Panc1 (cell line): ENCODE measurements at regions not wholly inside any gene's neighbourhood (a gene's known extent, or its start where the extent isn't known, plus 50 kb on each side); places are given as distances from the start of the nearest gene placed in this dataset.
A peak's percentile ranks its signal among the peaks of the same experiment; 100 is the strongest.

Source experiments
- ATAC-seq: fragments of 200-7000 bp; cut with Tn5 transposase; 2 replicates; pipeline ENCODE4 v1.9.1; 2020; ENCODE audit warnings: mild to moderate bottlenecking, moderate library complexity
- BruUV-seq: library from RNA; stranded (reverse); fragments of 400-500 nt; replicated peaks from 2 replicates; lab custom pipeline; 2021; lab: Mats Ljungman, UMichigan
- CTCF ChIA-PET: fragments of 300-600 bp; sonication (Branson Sonifier 250); formaldehyde crosslinking; loops from one replicate; lab custom pipeline; 2022; ENCODE audit warnings: antibody characterized with exemption; lab: Charles Lee
- POLR2A ChIA-PET: fragments of 300-600 bp; sonication (Branson Sonifier 250); formaldehyde crosslinking; loops from one replicate; lab custom pipeline; 2022; ENCODE audit warnings: antibody characterized with exemption; lab: Charles Lee
- DNase-seq: peaks from one replicate; pipeline ENCODE4 v3.0.0-alpha.2; 2010; ENCODE audit warnings: low read depth, low spot score
- H3K27ac ChIP-seq: 2 replicates; pipeline ENCODE4 v1.5.1; 2011; ENCODE audit warnings: mild to moderate bottlenecking, low read length, inconsistent platforms
- H3K27me3 ChIP-seq: fragments of 200-500 bp; sonication (Bioruptor generic); 2 replicates; pipeline ENCODE4 v1.6.0; 2014; ENCODE audit warnings: low read length, inconsistent platforms; ENCODE audit not compliant: control insufficient read depth, insufficient read depth
- H3K36me3 ChIP-seq: fragments of 200-500 bp; sonication (Bioruptor generic); 2 replicates; pipeline ENCODE4 v1.5.1; 2014; ENCODE audit warnings: inconsistent platforms, mild to moderate bottlenecking, low read length, moderate library complexity; ENCODE audit not compliant: control insufficient read depth, insufficient read depth
- H3K4me1 ChIP-seq: 2 replicates; pipeline ENCODE4 v1.5.1; 2011; ENCODE audit warnings: inconsistent platforms, mild to moderate bottlenecking, low read length, moderate library complexity; ENCODE audit not compliant: control insufficient read depth, insufficient read depth
- H3K4me3 ChIP-seq, 2 experiments: 2 replicates each; pipeline ENCODE4 v1.5.1; 2011 to 2012; ENCODE audit warnings: low read depth in 2 of 2, low read length in 2 of 2, mild to moderate bottlenecking in 2 of 2, inconsistent platforms in 1 of 2, moderate library complexity in 1 of 2
- H3K9me3 ChIP-seq: fragments of 200-500 bp; sonication (Bioruptor generic); 2 replicates; pipeline ENCODE4 v1.5.1; 2014; ENCODE audit warnings: low read depth, mild to moderate bottlenecking, inconsistent platforms, low read length, moderate library complexity; ENCODE audit not compliant: control insufficient read depth, insufficient read depth
- POLR2AphosphoS5 ChIP-seq: IDR thresholded peaks from 2 replicates; pipeline ENCODE4 v1.6.1; 2012; ENCODE audit warnings: mild to moderate bottlenecking, low read depth, low read length, moderate library complexity
- SIN3A ChIP-seq: IDR thresholded peaks from 2 replicates; pipeline ENCODE4 v1.6.1; 2012; ENCODE audit warnings: low read depth, mild to moderate bottlenecking, low read length, moderate library complexity, borderline replicate concordance; ENCODE audit not compliant: insufficient read depth
- TCF7L2 ChIP-seq: IDR thresholded peaks from 2 replicates; pipeline ENCODE4 v1.6.1; 2011; ENCODE audit warnings: mild to moderate bottlenecking, low read depth, low read length, inconsistent platforms
- in situ Hi-C: cut with HindIII; loops from 2 replicates; pipeline ENCODE4 v1.10.0; 2016; ENCODE audit warnings: low sequenced_read_pairs, low pct_unique_long_range_greater_than_20kb
- intact Hi-C: fragments of 100-400 bp; cut with micrococcal nuclease; formaldehyde crosslinking; loops from one replicate; pipeline ENCODE4 v1.10.0; 2022; ENCODE audit not compliant: unreplicated experiment
- TF ChIP-seq, protein P1 (sequence below): fragments of 450-650 bp; IDR thresholded peaks from 2 replicates; pipeline ENCODE4 v1.5.1; 2017; ENCODE audit warnings: mild to moderate bottlenecking
- TF ChIP-seq, protein P2 (sequence below), 2 experiments: IDR thresholded peaks; 2 replicates each; pipeline ENCODE4 v1.6.1; 2011 to 2012; ENCODE audit warnings: low read depth in 2 of 2, control low read depth in 1 of 2, low read length in 1 of 2, mild to moderate bottlenecking in 1 of 2, moderate library complexity in 1 of 2; ENCODE audit not compliant: insufficient read depth in 1 of 2

DNA sequence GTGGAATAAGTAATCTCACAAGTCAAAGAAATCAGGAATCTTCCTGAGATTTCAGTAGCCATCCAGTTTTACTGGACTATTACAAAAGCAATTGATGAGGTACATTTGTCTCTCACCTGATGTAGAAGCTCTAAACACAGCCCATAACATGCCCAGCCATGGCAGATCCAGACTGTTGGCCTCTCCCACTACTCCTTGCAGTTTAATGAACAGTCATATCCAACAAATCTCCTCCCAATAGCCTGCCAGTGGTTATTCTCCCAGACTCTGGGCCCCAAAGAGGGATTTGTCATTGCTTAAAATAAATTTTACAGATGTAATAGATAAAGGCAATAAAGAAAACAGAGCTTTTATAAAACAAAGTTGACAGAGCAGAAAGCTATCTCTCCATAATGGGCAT is 80.8 kb downstream of the ZNF608 start:
- CTCF ChIA-PET = interaction anchor here (0.6 kb wide), 1 partner anchor 62 kb away, joined by 4 read pairs; no protein-coding TSS in a partner anchor
- in situ Hi-C loops = no loop called here

DNA sequence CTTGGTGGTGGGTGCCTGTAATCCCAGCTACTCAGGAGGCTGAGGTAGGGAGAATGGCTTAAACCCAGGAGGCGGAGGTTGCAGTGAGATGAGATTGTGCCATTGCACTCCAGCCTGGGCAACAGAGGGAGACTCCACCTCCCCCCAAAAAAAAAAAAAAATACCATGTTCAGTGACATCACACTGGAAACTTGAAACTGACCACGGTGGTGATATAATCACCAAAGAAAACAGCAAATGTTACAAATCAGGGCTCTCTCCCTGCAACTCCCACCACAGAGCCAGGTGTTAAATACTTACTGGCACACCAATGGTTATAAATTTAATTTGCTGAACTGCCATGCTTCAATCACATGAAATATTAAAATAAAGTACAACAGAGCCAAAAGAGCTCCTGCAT is 81.4 kb downstream of the ZNF608 start:
- Histone ChIP-seq H3K4me3 (no peak overlapping the region), H3K27me3 (no peaks in the 10 kb centered on the region), H3K4me1 (peaks cover 100% of the 10 kb centered on the region), H3K9me3 (no peaks in the 10 kb centered on the region), H3K27ac (peak overlapping the region; percentile 100), H3K36me3 (no peaks in the 10 kb centered on the region)
- ChIA-PET CTCF (no interaction called here), POLR2A (no interaction called here)
- no peak for TF ChIP-seq POLR2AphosphoS5
- TF ChIP-seq, protein P1, sequence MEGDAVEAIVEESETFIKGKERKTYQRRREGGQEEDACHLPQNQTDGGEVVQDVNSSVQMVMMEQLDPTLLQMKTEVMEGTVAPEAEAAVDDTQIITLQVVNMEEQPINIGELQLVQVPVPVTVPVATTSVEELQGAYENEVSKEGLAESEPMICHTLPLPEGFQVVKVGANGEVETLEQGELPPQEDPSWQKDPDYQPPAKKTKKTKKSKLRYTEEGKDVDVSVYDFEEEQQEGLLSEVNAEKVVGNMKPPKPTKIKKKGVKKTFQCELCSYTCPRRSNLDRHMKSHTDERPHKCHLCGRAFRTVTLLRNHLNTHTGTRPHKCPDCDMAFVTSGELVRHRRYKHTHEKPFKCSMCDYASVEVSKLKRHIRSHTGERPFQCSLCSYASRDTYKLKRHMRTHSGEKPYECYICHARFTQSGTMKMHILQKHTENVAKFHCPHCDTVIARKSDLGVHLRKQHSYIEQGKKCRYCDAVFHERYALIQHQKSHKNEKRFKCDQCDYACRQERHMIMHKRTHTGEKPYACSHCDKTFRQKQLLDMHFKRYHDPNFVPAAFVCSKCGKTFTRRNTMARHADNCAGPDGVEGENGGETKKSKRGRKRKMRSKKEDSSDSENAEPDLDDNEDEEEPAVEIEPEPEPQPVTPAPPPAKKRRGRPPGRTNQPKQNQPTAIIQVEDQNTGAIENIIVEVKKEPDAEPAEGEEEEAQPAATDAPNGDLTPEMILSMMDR = no peak
- TF ChIP-seq SIN3A = no peak
- TF ChIP-seq TCF7L2 = no peak
- TF ChIP-seq, protein P2, sequence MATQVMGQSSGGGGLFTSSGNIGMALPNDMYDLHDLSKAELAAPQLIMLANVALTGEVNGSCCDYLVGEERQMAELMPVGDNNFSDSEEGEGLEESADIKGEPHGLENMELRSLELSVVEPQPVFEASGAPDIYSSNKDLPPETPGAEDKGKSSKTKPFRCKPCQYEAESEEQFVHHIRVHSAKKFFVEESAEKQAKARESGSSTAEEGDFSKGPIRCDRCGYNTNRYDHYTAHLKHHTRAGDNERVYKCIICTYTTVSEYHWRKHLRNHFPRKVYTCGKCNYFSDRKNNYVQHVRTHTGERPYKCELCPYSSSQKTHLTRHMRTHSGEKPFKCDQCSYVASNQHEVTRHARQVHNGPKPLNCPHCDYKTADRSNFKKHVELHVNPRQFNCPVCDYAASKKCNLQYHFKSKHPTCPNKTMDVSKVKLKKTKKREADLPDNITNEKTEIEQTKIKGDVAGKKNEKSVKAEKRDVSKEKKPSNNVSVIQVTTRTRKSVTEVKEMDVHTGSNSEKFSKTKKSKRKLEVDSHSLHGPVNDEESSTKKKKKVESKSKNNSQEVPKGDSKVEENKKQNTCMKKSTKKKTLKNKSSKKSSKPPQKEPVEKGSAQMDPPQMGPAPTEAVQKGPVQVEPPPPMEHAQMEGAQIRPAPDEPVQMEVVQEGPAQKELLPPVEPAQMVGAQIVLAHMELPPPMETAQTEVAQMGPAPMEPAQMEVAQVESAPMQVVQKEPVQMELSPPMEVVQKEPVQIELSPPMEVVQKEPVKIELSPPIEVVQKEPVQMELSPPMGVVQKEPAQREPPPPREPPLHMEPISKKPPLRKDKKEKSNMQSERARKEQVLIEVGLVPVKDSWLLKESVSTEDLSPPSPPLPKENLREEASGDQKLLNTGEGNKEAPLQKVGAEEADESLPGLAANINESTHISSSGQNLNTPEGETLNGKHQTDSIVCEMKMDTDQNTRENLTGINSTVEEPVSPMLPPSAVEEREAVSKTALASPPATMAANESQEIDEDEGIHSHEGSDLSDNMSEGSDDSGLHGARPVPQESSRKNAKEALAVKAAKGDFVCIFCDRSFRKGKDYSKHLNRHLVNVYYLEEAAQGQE (IDR thresholded peaks at IDR 0.05; ENCODE audit: insufficient read depth in 1 of 2, low read depth in 2 of 2, low read length in 1 of 2) = no peak
- DNase-seq = no peak
- in situ Hi-C loops (no loop called here), intact Hi-C loops (no loop called here)
- no peak for ATAC-seq
- no TSS peak for BruUV-seq

More for the DNA sequence above, 80.8 kb downstream of the ZNF608 start:
- no TSS peak for BruUV-seq
- peak overlapping the region; percentile 100 for H3K27ac ChIP-seq
- peaks cover 100% of the 10 kb centered on the region for H3K4me1 ChIP-seq
- H3K9me3 ChIP-seq = no peaks in the 10 kb centered on the region
- H3K27me3 ChIP-seq = no peaks in the 10 kb centered on the region
- no peak for TF ChIP-seq POLR2AphosphoS5
- TF ChIP-seq, protein P2 (IDR thresholded peaks at IDR 0.05; ENCODE audit: insufficient read depth in 1 of 2, low read depth in 2 of 2, low read length in 1 of 2) = no peak
- no peak for TF ChIP-seq TCF7L2
- TF ChIP-seq, protein P1 = no peak
- no peak for TF ChIP-seq SIN3A
- DNase-seq (no peak), ATAC-seq (no peak)
- intact Hi-C loops = no loop called here
- POLR2A ChIA-PET = no interaction called here
- H3K36me3 ChIP-seq = no peaks in the 10 kb centered on the region
- no peak overlapping the region for H3K4me3 ChIP-seq
